ENCODE measurements at regions not wholly inside any gene's neighbourhood (a gene's known extent, or its start where the extent isn't known, plus 50 kb on each side); places are given as distances from the start of the nearest gene placed in this dataset.

- TF ChIP-seq GATA3 (IDR thresholded peaks at IDR 0.05; ENCODE audit: low read depth, low read length) (no peak), GATA2 (IDR thresholded peaks at IDR 0.05; ENCODE audit: low read depth, low read length) (no peak)
Observed at GRCh38 chr2:180254872-180255271, 247.8 kb upstream of the CWC22 start.
